SW 1271 (cell line): ENCODE measurements at regions not wholly inside any gene's neighbourhood (a gene's known extent, or its start where the extent isn't known, plus 50 kb on each side); places are given as distances from the start of the nearest gene placed in this dataset.
"Not testable (repeated sequence)": the region's sequence is repeated elsewhere in the genome, so short reads cannot be mapped to it uniquely, and the experiment has no call there.

Source experiments
- DNase-seq, 2 experiments: peaks; one replicate each; lab custom pipeline; 2025; lab: John Stamatoyannopoulos, UW

GRCh38 chr15:59833366-59833765, 144.2 kb upstream of the BNIP2 start:
- DNase-seq: no peak

- DNase-seq: no peak
These were observed 141.8 kb upstream of the BNIP2 start for GRCh38 chr15:59830873-59831272.

DNA sequence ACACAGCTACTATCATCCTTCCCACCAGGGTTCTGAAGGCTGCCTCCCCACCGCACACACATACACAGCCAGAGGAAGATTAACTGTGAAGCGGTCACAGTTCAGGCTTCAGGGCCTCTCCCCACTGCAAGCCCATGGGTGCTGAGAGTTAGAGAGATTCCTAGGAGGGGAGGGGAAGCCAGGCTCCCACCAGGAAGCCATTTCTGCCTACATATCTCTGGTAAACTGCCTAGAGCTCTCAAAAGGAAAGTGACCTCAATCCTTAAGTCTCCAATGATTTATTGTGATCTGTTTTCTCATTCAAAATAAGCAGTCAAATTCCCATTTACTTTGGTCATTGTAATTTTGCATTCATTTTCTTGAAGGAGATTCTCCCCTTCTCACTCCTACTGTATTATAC, 141.0 kb upstream of the BNIP2 start:
- no peak for DNase-seq

- DNase-seq: no peak
These were observed 139.7 kb upstream of the BNIP2 start for GRCh38 chr15:59828861-59829260.

GRCh38 chr15:59828263-59828662, 139.1 kb upstream of the BNIP2 start:
- no peak for DNase-seq

- peak; percentile 20 to 52 for DNase-seq
These were observed 136.8 kb upstream of the BNIP2 start for GRCh38 chr15:59825901-59826300.

DNA sequence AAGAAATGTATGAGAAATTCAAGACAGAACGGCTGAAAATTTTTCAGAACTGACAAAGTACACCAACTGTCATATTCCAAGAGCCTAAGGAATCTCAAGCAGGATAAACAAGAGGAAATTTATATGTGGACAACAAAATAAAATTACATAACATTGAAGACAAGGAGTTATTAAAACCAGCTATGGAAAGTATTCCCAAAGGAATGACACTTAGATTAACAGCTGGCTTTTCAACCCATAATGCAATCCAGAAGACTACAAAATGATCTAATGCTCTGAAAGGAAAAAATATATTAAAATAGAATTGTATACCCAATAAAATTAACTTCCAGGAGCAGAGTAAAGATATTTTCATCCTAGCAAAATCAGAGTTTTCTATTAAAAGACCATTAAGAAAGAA, 132.2 kb upstream of the BNIP2 start:
- DNase-seq: no peak

- peak in 1 of 2 experiments; percentile 10 for DNase-seq
These were observed 130.0 kb upstream of the BNIP2 start for GRCh38 chr15:59819092-59819491.

DNA sequence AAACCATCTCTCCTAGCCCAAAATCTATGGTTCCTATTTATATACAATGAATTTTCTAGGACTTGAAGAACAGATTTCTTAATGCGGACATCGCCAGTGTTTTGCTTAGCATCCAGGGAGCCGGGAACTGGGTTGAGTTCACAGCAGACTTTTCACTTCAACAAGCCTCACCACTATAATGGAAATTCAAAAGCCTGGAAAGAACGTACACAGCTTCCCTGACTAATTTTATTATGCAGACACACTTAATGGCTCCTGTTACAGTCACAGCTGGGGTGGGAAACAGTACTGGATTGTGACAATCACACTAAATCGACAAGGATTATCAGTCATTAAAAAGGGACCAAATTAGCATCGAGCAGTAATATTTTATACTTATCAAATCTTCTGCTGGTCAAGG, 129.2 kb upstream of the BNIP2 start:
- no peak for DNase-seq

DNA sequence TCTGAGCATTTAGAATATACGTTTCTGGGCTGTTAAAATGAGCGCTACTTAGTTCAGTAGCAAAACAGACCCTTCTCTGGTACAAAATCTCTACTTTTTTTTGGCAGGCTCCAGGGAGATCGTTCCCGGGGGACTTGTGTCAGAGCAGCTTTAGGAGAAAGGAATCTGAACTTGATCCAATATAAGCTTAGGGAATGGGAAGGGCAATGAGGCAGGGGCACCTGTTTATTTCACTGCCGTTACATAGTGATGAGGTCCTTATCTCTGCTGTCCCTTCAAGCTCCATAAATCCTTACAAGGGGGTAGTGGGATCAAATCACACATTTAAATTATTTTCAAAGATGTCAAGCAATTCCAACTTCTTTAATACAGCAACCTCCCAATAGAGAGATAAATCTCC, 128.7 kb upstream of the BNIP2 start:
- DNase-seq: no peak

DNA sequence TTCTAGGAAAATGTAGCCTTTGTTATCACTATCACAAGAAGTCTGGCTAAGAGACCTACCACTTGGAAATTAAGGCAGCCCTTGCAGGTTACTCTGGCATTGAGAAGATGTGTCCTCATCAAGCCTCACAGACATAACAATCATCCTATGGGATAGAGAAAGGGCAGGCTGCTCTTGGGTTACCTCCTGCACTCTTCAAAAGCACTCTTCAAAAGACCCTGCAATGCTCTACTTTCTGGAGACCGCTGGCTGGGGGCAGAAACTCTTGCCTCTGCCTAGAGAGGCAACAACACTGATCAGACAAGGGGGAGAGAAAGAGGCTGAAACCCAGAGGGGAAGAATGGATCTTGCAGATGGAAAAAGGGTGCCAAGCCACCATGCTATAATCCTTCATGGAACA, 127.9 kb upstream of the BNIP2 start:
- no peak for DNase-seq

- DNase-seq: no peak
These were observed 125.3 kb upstream of the BNIP2 start for GRCh38 chr15:59814409-59814808.

GRCh38 chr15:59812889-59813288, 123.8 kb upstream of the BNIP2 start:
- no peak for DNase-seq

DNA sequence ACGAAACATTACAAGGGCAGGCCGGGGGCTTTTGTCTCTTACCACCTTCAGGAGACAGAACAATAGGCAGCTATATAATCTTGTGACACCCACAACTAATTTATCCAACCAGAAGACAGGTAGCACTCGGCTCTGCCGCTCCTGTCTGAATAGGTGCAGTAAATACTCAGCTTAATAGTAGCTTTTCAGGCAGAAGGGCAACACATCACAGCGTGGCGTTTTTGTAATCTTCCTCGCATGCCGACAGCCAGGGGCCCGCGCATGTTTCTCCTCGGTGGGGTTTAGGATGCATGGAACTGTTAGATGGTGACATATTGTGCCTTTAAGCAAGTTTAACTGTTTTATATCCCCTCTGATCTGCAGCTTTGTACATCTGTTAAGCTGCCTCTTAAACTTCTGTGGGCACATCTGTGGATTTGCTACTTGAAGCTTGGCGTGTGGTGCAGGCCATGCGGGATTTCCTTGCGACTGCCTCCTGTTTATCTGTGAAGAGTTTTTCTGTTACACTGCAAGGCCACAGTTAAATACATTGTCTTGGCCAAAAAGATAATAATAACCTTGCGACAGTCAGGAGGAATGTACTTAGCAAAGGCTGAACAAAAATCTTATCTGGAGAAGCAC, 123.2 kb upstream of the BNIP2 start:
- DNase-seq: no peak

DNA sequence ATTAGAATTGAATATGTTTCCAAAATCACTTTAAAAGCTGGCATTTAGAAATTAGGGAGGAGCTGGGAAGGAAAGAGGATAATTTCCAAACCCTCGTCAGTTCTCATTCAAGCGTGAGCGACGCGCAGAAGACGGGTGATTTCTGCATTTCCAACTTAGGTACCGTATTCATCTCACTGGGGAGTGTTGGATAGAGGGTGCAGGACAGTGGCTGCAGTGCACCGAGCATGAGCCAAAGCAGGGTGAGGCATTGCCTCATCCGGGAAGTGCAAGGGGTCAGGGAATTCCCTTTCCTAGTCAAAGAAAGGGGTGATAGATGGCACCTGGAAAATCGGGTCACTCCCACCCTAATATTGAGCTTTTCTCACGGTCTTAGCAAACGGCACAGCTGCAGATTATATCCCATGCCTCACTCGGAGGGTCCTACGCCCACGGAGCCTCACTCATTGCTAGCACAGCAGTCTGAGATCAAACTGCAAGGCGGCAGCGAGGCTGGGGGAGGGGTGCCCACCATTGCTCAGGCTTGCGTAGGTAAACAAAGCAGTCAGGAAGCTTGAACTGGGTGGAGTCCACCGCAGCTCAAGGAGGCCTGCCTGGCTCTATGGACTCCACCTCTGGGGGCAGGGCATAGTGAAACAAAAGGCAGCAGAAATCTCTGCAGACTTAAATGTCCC, 114.3 kb upstream of the BNIP2 start:
- DNase-seq: not testable (repeated sequence)

DNA sequence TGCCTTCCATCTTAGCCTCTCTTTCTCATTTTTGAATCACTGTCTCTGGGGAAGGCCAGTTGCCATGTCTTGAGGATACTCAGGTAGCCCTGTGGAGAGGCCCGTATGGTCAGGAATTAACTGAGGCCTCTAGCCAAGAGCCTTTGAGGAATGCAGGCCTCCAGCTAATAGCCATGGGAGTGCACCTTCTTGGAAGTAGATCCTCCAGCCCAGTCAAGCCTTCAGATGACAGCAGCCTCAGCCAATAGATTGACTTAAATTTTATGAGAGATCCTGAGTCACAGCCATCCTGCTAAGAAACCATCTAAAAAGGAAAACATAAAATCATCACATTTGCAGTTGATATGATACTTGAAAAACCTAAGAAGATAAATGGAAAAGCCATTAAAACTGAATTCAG, 112.5 kb upstream of the BNIP2 start:
- DNase-seq: no peak

- DNase-seq: no peak
These were observed 109.4 kb upstream of the BNIP2 start for GRCh38 chr15:59798605-59798917.

- no peak for DNase-seq
These were observed 108.9 kb upstream of the BNIP2 start for GRCh38 chr15:59797756-59798604.

DNA sequence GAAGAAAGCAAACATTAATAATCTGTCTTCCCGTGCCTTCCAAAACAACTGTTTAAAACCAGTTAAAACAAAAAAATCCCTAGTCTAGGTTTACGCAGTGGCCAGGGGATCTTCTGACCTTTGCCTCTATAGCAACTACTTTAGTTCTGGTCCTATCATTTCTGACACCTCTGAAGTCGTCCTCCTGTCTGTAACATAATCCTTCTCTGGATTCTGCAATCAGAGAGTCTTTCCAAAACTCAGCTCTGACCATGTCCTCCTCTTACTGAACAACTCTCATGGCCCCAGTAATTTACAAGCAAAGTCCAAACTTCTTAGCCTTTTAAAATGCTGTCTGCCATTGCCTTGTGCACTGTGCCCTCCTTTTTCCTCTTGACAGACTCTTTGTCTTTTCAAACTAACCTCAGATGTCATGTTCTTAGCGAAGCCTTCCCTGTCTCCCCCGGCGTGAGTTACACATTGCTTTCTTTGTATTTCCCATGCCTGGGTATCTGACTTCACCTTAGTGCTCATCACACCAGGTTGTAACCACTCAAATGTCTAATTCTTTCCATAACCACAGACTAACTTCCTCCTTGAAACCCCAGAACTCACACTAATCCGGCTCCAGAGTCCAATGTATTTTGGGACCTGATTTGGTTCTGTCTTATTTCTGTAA, 105.2 kb upstream of the BNIP2 start:
- no peak for DNase-seq

GRCh38 chr15:59792359-59792758, 103.2 kb upstream of the BNIP2 start:
- DNase-seq: no peak

- DNase-seq: no peak
These were observed 102.6 kb upstream of the BNIP2 start for GRCh38 chr15:59791755-59792154.

- DNase-seq: no peak
These were observed 102.0 kb upstream of the BNIP2 start for GRCh38 chr15:59791079-59791478.

GRCh38 chr15:59786466-59786865, 97.3 kb upstream of the BNIP2 start:
- not testable (repeated sequence) for DNase-seq
